8988T (cell line): ENCODE measurements at regions not wholly inside any gene's neighbourhood (a gene's known extent, or its start where the extent isn't known, plus 50 kb on each side); places are given as distances from the start of the nearest gene placed in this dataset.

Experiments
- DNase-seq: peaks from one replicate; pipeline ENCODE4 v3.0.0; 2011

DNA sequence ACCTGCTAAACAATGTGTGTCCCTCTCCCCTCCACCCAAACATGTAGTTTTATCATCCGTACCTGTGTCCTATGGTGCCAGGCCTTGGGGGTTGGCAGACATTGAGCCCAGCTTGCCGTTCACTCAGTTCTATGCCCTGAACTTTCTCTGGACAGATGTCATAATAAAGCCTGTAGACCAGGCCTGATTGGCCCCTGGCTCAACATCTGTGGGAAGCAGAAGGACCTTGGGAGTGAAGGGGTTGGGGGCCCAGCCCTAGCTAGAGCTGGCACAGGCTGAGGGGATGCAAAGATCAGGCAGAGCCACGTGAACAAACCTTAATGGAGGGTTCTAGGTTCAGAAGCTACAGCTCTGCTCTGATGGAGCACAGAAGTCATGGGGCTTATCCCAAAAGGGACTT is 600.6 kb downstream of the BUD13 start:
- DNase-seq: no peak

DNA sequence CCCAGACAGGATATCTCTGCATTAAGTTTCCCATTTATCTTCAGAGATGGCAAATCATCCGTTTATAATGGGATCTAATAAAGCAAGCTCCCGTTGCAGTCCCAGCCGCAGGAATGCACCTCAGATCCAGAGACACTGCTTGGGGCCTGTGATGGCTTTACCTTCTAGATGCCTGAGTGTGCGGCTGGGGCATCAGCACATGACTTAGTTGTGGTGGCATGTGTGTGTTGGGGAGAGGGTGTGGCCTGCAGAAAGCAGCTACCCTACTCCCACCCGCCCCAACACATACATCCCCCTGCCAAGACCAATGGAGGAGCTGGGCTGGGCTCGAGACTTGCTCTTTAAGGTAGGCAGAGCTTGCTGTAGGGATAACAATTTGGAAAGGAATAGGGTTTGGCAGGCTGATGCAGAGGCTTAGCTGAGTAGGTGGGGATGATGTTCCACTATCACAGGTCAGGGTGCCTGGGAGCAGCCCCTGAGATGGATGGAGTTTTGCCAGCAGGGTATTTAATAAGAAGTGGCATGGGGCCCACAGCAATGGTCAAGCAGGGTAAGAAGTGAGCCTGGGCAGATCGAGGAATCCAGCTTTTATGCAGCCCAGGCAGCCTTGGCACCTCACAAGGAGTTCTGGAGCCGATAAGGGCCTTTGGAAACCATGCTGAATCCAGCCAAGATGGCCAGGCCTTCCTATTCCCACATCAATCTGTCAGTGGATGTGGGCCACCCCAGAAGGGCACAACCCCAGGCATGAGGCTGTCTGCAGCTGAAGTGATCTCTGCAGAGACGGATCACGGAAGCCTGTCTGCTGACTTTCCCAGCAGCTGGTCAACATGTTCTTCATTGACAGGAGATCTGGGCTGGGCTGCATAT is 601.3 kb downstream of the BUD13 start:
- no peak for DNase-seq

DNA sequence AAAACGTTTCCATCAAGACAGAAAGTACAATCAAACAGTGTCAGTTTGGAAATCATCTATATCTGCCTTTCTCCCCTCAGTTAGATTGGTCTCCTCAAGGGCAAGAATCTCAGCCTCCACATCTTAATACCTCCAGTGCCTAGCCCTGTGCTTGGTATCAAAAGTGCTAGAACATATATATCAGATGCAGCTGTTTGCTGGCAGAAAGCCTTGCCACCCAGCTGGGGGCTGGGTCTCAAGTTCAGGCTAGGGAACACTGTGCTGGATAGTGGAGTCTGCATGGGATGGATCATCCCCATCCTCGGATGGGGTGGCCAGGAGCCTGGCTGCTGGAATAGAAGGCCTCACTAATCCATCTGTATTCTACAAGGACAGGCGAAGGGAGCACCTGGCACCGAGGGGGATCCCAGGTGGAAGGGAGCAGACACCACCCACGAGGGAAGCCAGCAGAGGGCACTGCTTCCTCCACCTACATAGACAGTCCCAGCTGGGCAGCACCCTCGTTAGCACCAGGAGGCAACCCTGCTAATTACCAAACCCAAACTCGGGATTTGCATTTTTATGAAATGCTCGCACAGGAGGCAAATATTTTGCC is 602.2 kb downstream of the BUD13 start:
- no peak for DNase-seq

DNA sequence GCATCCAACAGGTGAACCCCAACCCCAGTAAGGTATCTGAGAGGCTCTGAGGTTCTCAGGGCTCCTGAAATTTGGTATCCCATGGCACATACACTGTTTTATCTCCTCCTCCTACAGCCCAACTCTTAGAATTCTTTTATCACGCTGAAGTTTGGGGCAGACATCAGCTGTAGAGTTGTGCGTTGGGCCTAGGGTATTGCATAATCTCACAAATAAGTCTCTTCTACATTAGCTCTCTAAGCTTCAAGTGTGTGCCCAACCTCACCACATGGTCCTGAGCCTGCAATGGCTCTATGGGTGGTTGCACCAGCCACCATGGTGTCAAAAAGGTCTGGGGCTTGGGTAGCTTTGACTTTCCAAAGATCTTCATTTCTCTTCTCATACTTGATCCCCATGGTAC is 603.0 kb downstream of the BUD13 start:
- DNase-seq: no peak

DNA sequence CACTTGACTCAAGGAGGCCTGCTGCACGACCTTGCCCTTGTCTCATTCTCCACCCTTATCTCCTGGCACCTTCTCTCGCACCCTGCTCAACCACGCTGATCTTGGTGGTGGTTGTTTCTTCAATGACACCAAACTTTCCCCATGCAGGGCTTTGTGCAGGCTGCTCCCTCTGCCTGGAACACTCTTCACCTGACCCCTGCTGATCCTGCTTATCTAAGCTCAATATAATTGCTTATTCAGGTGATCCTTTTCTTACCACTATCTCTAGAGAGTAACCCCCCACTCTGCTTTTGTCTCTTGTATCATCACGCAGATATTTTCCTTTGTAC is 604.4 kb downstream of the BUD13 start:
- DNase-seq: no peak

DNA sequence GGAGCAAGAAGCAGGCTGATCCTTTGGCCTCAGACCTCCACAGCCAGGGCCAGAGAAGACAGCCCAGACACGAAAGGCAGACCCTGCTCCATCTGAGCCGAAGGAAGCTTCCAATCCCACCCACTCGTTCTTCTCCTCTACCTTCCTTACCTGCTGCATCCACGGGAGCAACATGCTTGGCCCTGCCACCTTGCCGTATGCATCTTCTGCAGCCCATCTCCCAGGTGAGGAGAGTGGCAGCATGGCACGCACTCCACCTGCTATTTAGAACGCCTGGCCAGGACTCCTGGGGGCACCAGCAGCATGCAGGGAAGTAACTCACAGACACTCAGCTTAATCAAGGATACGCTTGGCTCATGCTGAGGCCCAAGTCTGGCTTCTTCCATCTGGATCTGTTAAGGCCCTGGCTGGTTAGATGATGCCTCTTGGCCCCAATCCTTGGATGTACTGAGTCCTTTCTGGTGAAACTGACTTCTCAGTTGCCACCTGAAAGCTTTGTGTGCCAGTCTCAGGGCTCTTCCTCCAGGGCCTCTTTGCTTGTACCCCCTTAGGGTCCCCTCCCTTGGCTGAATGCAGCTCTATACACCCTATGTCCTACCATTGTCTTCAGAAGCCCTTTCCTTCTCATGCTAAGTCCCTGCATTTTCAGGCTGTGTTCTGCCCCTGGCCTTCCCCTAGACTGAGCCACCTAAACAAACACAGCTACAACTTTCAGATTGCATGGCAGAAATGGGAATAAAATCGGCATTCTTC is 604.9 kb downstream of the BUD13 start:
- DNase-seq: no peak

DNA sequence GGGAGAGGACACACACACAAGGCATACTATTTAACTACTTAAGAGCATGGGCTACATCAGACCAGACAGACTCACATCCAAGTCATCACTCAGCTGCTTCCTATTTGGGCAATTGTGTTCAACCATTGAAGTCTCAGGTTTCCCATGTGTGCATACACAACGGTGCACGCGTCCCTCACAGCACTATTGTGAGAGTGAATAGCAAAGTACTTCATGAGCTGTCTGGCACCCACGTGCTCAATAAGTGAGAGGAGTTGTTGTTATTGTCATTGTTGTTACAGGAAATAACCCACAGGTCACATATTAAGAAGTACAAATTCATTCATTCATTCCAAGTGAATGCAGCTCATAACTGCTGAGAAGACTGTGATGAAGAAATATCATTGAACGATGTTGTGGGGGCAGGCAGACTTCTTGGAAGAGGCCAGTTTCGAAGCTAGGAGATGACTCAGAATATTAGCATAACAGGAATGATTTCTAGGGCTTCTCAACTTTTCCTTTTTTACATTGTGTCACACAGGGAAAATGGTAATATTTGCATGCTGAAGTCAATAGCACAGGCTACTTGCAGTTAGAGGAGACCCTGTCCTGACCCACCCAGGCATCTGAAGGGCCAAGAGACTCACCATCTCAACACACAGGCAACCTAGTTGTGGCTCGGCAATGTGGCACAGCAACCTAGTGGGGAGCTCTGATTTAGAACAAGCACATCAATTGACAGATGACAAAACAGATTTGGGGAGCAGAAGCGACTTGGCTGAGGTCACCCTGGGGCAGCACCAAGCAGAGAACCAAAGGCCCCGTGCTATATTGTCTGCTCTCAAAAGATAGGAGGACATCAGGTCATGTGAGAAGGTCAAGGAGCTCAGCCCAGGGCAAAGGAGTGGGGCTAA is 606.0 kb downstream of the BUD13 start:
- no peak for DNase-seq

DNA sequence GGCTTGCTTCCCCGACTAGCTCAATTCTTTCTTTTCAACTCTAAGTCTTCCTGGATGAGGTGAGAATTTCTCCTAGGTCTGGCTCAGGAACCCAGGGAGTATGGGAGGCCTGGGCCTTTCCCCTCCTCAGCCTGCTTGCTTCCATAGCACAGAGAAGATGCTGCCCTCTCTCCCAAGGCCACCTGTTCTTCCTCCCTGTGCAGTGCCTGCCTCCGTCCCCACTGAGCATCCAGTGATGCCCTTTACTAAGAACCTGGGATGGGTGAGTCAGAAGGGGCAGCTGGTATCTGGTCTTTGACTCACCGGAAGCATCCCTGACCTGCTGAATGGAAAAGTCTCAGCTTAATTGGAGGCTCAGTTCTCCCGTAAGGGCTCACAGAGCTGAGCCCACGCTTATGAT is 607.9 kb downstream of the BUD13 start:
- no peak for DNase-seq

DNA sequence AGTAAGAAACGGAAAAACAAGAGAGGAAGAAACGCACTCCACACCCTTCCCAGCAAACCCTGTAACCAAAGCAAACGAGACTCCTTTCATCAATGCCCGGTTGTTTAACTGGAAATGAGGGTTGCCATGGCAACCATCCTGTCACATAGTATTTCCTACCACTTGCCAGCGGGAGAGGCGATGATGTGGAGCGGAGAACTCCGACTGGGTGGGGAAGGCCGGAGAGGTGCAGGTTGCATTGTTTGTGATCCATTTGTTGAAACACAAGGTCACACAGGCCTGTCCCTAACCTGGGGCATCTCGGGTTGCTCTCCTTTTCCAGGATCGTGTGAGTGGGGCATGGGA is 609.9 kb downstream of the BUD13 start:
- no peak for DNase-seq

DNA sequence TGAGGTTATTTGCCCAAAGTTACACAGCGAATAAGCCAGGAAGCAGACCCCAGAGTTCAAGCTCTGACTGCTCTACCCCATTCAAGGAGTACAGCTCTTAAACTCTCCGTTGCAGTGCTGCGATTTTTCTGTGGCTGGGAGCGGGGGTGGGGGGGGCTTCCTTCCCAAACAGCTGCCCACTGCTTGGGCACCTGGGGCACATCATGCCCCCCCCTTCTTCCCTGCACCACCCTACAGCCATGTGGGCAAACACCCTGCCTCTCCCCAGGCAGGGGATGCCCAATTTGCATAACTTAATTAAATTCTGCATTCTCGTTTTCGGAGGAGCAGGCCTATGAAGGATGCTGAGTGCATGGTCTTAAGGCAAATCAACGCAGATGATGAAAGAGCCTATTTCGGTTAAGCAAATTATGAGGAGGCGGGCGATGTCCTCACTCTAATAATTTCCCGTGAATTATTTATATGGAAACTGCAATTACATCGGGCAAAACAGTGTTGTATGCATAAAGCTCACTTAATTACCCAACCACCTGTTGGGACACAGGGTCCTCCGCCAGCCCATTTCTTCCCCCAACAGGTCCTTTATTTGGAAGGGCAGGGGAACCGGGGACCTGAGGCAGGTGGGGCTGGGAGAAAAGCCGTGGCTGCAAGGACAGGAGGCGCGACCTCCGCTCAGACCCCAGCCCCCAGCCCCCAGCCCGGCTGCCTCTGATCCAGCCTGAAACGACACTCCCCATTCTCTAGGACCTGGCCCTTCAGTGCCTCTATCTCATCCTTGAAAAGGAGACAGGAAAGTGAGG is 610.5 kb downstream of the BUD13 start:
- DNase-seq: no peak

DNA sequence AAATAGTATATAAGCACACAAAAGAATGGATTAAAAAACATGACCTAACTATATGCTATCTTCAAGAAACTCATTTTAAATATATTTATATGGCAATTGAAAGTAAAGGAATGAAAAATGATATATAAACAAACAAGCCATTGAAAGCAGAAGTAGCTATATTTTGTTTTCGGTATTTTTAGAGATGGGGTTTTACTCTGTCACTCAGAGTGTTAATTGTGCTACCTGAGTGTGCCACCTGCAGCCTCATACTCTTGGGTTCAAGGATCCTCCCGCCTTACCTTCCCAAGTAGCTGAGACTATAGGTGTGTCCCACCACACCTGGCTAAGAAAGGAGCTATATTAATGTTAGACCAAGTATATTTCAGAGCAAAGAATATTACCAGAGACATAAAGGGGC is 624.1 kb downstream of the BUD13 start:
- no peak for DNase-seq

DNA sequence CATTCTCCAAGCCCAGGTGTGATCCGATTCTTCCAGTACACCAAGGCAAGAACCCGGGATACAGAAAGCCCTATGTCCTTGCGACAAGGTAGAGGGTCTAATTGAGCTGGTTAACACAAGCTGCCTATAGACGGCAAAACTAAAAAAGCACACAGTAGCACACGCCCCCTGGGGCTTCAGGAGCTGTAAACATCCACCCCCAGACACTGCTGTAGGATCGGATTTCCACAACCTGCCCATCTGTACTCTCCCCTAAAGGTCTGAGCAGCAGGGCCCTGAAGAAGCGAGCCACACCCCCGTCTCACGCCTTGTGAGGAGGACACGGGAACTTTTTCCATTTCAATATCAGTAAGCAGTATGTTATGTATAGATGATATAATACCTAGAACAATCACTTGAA is 624.7 kb downstream of the BUD13 start:
- no peak for DNase-seq

DNA sequence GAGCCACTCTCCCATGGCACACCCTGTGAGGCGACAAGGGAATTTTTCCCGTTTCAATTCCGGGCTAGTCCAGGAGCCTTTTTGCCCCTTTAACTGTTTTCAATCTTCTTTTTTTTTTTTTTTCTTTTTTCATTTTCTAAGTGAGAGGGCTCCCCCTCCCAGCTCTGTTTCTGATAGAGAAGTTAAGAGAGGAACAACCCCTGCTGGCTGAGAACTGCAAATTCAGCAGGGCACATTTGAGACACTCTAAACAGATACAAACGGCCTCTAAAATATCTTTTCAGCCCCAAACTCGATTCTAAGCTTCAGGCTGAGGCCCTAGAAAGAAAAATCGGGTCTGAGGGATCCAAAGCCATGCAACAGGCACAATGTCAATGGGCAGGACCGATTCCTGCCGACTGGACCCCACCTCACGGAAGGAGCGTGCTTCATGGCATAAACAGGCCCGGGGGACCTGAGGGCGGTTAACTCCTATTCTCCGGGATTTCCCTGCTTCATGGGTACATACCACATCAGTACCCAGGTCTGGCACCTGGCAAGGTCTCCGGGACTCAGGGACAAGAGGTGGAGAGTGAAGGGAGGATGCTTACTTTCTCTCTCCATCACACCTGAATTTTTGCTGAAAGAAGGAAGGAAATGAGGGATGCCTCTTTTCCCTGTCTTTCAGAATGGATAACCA is 627.5 kb downstream of the BUD13 start:
- DNase-seq: no peak

DNA sequence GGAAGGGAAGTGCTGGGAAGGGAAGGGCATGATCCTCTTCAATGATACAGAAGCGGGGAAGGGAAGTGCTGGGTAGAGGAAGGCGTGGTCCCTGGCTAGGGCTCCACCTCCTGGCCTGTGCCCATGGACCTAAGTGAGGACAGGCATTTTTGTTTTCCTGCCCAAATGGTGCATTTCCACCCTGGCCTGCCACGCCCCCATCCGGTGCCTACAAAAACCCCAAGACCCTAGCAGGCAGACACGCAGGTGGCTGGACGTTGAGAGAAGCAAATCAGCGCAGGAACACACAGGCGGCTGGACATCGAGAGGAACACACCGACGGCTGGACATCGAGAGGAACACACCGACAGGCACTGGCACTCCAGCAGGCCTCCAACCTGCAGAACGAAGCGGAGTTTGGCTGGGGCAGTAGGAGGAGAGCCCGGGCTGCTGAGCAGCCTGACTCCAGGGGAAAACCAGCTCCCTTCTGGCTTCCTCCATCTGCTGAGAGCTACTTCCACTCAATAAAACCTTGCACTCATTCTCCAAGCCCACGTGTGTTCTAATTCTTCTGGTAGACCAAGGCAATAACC is 628.3 kb downstream of the BUD13 start:
- DNase-seq: no peak

DNA sequence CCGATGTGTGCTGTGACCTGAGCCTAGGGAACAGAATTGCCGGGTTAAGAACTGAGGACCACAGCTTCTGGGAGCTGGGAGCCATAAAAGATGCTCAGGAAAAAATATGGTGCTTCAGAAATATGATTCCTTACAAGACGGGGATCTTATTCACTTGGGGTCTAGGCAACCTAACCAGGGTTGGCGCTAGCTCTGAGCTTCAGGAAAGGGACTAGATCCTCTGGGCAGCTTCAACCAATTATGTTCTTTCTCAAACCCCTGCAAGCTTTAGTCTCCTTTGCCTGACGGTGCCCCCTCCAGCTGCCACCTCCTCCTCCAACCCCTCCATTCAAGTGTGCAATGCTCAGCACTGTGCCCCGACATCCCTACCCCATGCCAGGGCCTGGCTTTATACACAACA is 634.1 kb upstream of the CADM1 start:
- DNase-seq: no peak

DNA sequence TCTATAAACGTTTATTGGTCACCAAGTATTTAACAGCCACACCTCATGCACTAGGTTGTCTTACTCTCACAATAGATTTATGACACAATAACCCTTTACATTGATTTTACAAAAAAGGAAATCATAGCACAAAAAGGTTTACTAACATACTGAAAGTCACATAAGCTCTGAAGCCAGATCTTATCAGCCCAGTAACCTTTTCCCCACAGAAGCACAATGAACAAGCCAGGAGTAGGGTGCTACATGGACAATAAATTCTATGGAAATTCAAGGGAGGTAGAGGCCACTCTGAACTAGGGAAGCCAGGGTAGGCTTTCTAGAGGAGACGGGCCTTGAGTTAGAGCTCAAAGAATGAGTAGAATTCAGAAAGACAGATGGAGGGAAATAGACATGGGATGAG is 633.5 kb upstream of the CADM1 start:
- no peak for DNase-seq

DNA sequence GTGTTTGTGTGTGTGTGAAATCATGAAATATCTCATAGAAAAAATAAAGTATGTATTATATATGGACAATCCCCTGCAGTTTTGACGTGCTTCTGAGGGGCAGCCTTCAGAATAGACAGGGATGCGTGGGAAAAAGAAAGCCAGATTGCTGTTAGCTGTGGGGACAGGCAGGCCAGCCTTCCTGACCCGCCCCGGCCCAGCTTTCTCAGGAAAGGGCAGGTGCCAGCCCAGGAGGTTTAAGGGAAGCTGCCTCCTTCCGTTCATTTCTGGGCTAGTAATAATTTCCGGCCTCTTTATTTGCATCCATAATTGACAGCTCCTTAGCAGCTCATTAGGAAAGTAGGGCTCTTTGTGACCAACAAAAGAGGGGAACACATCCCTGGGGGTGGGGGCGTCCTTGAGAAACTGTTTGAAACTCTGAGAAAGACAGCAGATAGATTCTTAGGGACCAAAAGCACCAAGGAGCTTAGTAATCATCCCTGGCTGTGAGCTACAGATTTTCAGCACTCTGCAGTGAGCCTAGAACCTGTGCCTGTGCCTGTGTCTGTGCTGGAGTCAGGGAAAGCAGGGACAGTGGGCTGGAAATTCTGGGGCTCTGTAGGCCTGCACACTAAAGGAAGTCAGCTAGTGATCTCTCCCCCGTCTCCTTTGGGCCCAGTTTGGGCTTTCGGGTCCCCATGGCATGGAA is 632.9 kb upstream of the CADM1 start:
- no peak for DNase-seq

DNA sequence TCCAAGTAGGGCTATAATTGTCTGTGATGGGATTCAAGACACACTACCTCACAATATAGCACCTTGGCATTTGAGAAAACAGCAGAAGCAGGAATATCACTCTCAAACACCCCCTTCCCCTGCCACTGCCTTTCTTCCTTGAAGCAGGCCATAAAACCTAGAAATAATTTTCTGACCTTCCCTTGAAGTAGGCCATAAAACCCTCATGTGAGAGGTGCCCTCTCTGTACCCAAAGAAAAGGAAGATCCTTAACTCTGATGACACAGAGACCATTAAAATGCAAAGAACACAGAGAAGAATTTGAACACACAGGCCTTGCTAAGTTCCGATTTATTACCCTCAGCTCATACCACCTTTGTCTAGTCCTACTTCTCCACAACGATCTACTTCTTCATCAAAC is 631.7 kb upstream of the CADM1 start:
- DNase-seq: no peak

DNA sequence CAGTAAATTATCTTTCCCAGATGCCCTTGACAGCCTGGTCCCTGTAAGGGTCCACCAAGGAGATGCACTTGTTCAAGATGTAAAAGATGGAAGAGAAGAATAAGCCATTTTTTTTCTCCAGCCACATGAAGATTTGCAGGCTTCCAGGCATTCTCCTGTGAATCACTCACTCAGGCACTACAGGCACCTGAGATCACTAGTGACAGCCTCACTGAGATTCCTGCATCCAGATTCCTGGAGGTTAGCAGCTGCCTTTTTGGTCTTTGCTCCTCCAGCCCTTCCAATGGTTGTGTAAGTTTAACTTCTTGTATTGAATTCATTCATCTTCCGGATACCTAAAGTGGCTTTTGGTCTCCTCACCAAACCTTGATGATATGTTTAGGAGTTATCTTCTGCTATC is 630.2 kb upstream of the CADM1 start:
- no peak for DNase-seq

DNA sequence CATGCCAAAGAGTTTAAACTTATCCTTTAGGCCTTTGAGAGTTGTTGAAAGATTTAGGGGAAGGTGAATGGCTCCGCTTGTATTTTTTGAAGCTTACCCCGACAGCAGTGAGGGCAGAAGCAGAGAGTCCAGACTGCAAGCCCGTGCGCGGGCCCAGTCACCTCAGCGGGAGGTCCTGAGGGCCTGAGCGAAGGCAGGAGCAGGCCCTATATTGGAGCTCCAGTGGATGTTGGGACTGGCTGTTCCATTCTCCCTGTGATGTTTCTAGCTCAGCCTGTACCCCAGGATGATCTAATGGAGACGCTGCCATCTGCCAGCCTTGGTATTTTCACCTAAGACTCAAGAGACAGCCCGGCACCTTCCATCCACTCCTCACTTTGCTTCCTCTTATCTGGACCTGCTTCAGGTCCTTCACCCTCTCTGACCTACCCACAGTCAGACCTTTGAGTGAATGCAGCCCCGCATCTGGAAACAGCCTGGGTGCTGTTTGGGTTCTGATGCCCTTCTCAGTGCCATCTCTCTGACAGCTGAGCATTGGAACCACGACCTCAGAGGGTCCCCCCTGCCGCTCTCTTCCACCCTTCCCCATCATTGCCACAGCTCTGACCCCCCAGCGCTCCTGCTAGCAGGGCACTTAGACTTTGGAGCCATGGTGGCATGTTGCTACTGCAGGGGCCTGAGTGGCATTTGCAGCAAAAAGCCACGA is 628.2 kb upstream of the CADM1 start:
- DNase-seq: no peak
